ENCODE measurements at regions not wholly inside any gene's neighbourhood (a gene's known extent, or its start where the extent isn't known, plus 50 kb on each side); places are given as distances from the start of the nearest gene placed in this dataset.

- TF ChIP-seq ZC3H10 (CRISPR knock-in tag; IDR thresholded peaks at IDR 0.05) = no peak
- no peak for TF ChIP-seq CREB5 (CRISPR knock-in tag; IDR thresholded peaks at IDR 0.05; ENCODE audit: low read depth)
- TF ChIP-seq RARB (CRISPR knock-in tag; IDR thresholded peaks at IDR 0.05) = no peak
- no peak for TF ChIP-seq ZNF70 (CRISPR knock-in tag; IDR thresholded peaks at IDR 0.05)
- TF ChIP-seq SNAI2 (CRISPR knock-in tag; IDR thresholded peaks at IDR 0.05) = no peak
- no peak for TF ChIP-seq ESRRG (CRISPR knock-in tag; IDR thresholded peaks at IDR 0.05)
- no peak for TF ChIP-seq ZNF565 (CRISPR knock-in tag; conservative IDR thresholded peaks at IDR 0.05; ENCODE audit: low read depth)
- TF ChIP-seq ARNTL (CRISPR knock-in tag; IDR thresholded peaks at IDR 0.05; ENCODE audit: borderline replicate concordance, low read depth) = no peak
- no peak for TF ChIP-seq ISL1 (CRISPR knock-in tag; IDR thresholded peaks at IDR 0.05)
- no peak for TF ChIP-seq POU6F1 (CRISPR knock-in tag; IDR thresholded peaks at IDR 0.05; ENCODE audit: borderline replicate concordance, low read depth)
- TF ChIP-seq OSR1 (CRISPR knock-in tag; IDR thresholded peaks at IDR 0.05) = no peak
- no peak for TF ChIP-seq CSDC2 (CRISPR knock-in tag; IDR thresholded peaks at IDR 0.05)
- no peak for TF ChIP-seq ZFP3 (CRISPR knock-in tag; IDR thresholded peaks at IDR 0.05)
- no peak for TF ChIP-seq TOX (CRISPR knock-in tag; IDR thresholded peaks at IDR 0.05; ENCODE audit: borderline replicate concordance)
- no peak for TF ChIP-seq PPARA (CRISPR knock-in tag; IDR thresholded peaks at IDR 0.05; ENCODE audit: borderline replicate concordance)
- no peak for TF ChIP-seq BACH2 (CRISPR knock-in tag; IDR thresholded peaks at IDR 0.05; ENCODE audit: borderline replicate concordance)
- ATAC-seq = no peak
Observed at GRCh38 chr18:44437603-44438002, 243.1 kb upstream of the SETBP1 start.

- ATAC-seq = no peak
- TF ChIP-seq PATZ1 (CRISPR knock-in tag; IDR thresholded peaks at IDR 0.05; ENCODE audit: borderline replicate concordance) (no peak), POU6F1 (CRISPR knock-in tag; IDR thresholded peaks at IDR 0.05; ENCODE audit: borderline replicate concordance, low read depth) (no peak), ZNF565 (CRISPR knock-in tag; conservative IDR thresholded peaks at IDR 0.05; ENCODE audit: low read depth) (no peak), RARB (CRISPR knock-in tag; IDR thresholded peaks at IDR 0.05) (no peak), ZFP3 (CRISPR knock-in tag; IDR thresholded peaks at IDR 0.05) (no peak), TSHZ2 (CRISPR knock-in tag; IDR thresholded peaks at IDR 0.05) (no peak), GLIS3 (CRISPR knock-in tag; IDR thresholded peaks at IDR 0.05) (no peak), CSRNP3 (CRISPR knock-in tag; IDR thresholded peaks at IDR 0.05) (no peak), BACH2 (CRISPR knock-in tag; IDR thresholded peaks at IDR 0.05; ENCODE audit: borderline replicate concordance) (no peak), TCF4 (CRISPR knock-in tag; IDR thresholded peaks at IDR 0.05; ENCODE audit: borderline replicate concordance) (no peak), ESRRG (CRISPR knock-in tag; IDR thresholded peaks at IDR 0.05) (no peak), CSDC2 (CRISPR knock-in tag; IDR thresholded peaks at IDR 0.05) (no peak), ARNTL (CRISPR knock-in tag; IDR thresholded peaks at IDR 0.05; ENCODE audit: borderline replicate concordance, low read depth) (no peak)
Observed at GRCh38 chr18:44450226-44450625, 230.5 kb upstream of the SETBP1 start.

Measured in SK-N-SH treated with all-trans-retinoic acid at 6 μM for 48 hours (cell line).